ENCODE measurements at regions not wholly inside any gene's neighbourhood (a gene's known extent, or its start where the extent isn't known, plus 50 kb on each side); places are given as distances from the start of the nearest gene placed in this dataset.
A peak's percentile ranks its signal among the peaks of the same experiment; 100 is the strongest.

DNA sequence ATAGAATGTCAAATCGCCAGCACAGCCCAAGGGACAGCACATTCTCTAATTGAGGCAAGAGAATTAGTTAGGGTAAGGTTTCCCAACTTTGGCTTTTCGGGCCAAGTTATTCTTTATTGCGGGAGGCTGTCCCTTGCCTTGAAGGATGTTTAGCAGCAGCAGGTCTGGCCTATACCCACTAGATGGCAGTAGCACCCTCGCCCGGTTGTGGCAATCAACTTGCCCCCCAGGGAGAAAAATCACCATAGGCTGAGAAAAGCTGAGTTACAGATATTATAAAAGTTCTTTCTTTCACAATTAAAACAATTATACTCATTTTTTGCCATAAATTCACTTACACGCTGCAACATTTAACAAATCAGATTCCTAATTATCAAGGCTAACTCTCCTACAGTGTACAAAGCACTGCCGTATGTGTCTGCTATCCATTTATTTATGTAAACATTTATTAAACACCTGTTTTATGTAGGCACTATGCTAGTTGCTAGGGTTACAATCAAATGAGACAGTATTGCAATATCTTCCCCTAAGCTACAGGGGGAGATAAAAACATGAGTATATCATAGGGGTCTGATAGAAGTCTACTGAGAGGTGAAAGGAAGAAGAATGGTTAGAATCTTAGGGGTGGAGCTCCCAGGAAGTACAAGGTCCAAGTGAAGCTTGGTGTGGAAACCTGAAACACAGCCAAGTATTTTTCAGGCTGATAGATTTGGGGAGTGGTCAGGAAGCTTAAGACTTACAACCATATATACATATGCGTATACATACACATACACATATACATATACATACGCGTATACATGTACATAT, 452.3 kb downstream of the RAB38 start:
- no CpG with 5 or more reads among the region's 10 CpGs for WGBS (ENCODE audit: extremely low coverage, insufficient read length, low lambda C conversion rate)
- no peaks in the 10 kb centered on the region for H3K23me2 ChIP-seq (ENCODE audit: insufficient read length, low read depth, low read length, poor library complexity, severe bottlenecking)
- no peak overlapping the region for H3K9ac ChIP-seq (ENCODE audit: extremely low read depth, insufficient read length, low read length)
- H2BK20ac ChIP-seq (ENCODE audit: low read depth, low read length, poor library complexity, severe bottlenecking), result no peak overlapping the region
- H3K4me1 ChIP-seq (ENCODE audit: insufficient read depth, low read length), result no peaks in the 10 kb centered on the region
- no peak overlapping the region for H2BK5ac ChIP-seq (ENCODE audit: insufficient read length, low read length)
- no peak overlapping the region for H2AFZ ChIP-seq (ENCODE audit: low read length)
- no peaks in the 10 kb centered on the region for H3K27me3 Mint-ChIP-seq (ENCODE audit: low read depth)
- H2BK15ac ChIP-seq (ENCODE audit: low read depth, low read length), result no peak overlapping the region
- peaks cover 7 to 13% of the 10 kb centered on the region in 2 experiments; a peak in 3 of 4 replicates for H3K4me1 Mint-ChIP-seq
- no peak overlapping the region for H3T11ph ChIP-seq (ENCODE audit: low read length)
- peak; percentile 56 for DNase-seq
- no peak overlapping the region for H3K27ac ChIP-seq (ENCODE audit: insufficient read length, low read depth, low read length)
- no peak overlapping the region for H3K56ac ChIP-seq (ENCODE audit: insufficient read length, low read depth, low read length)
- no peak overlapping the region for H3K4me2 ChIP-seq (ENCODE audit: insufficient read depth, insufficient read length, low read length)
- H3K18ac ChIP-seq (ENCODE audit: insufficient read length, low read depth, low read length), result no peak overlapping the region
- TF ChIP-seq, protein P1, sequence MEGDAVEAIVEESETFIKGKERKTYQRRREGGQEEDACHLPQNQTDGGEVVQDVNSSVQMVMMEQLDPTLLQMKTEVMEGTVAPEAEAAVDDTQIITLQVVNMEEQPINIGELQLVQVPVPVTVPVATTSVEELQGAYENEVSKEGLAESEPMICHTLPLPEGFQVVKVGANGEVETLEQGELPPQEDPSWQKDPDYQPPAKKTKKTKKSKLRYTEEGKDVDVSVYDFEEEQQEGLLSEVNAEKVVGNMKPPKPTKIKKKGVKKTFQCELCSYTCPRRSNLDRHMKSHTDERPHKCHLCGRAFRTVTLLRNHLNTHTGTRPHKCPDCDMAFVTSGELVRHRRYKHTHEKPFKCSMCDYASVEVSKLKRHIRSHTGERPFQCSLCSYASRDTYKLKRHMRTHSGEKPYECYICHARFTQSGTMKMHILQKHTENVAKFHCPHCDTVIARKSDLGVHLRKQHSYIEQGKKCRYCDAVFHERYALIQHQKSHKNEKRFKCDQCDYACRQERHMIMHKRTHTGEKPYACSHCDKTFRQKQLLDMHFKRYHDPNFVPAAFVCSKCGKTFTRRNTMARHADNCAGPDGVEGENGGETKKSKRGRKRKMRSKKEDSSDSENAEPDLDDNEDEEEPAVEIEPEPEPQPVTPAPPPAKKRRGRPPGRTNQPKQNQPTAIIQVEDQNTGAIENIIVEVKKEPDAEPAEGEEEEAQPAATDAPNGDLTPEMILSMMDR (conservative IDR thresholded peaks at IDR 0.05), result peak; percentile 87
- H2AK5ac ChIP-seq (ENCODE audit: insufficient read length, low read length), result no peak overlapping the region
- H3K4me3 Mint-ChIP-seq, result no peak overlapping the region
- H3K23ac ChIP-seq (ENCODE audit: insufficient read length, low read depth, low read length), result no peak overlapping the region
- H4K5ac ChIP-seq (ENCODE audit: insufficient read length, low read depth, low read length), result no peak overlapping the region
- H3K9me3 ChIP-seq (ENCODE audit: control insufficient read depth, low read depth, low read length), result no peaks in the 10 kb centered on the region
- no peak overlapping the region for H2BK12ac ChIP-seq (ENCODE audit: insufficient read length, low read depth, low read length)
- no peaks in the 10 kb centered on the region for H3K27me3 ChIP-seq (ENCODE audit: insufficient read depth, low read length)
- H3K36me3 Mint-ChIP-seq (ENCODE audit: insufficient read depth in 1 of 3, low read depth in 3 of 3), result no peaks in the 10 kb centered on the region
- H3K79me1 ChIP-seq (ENCODE audit: insufficient read depth, low read depth, low read length, poor library complexity, severe bottlenecking), result no peaks in the 10 kb centered on the region
- H3K14ac ChIP-seq (ENCODE audit: insufficient read depth, low read length), result no peak overlapping the region
- H3K9me3 Mint-ChIP-seq, result no peaks in the 10 kb centered on the region
- H4K91ac ChIP-seq (ENCODE audit: insufficient read length, low read depth, low read length), result no peak overlapping the region
- no peaks in the 10 kb centered on the region for H3K79me2 ChIP-seq (ENCODE audit: insufficient read depth, low read length)
- H3K27ac Mint-ChIP-seq, result no peak overlapping the region
- no peaks in the 10 kb centered on the region for H4K20me1 ChIP-seq (ENCODE audit: control insufficient read depth, insufficient read depth, insufficient read length)
- H2BK120ac ChIP-seq (ENCODE audit: low read depth, low read length, poor library complexity, severe bottlenecking), result no peak overlapping the region
- H3K4ac ChIP-seq (ENCODE audit: low read depth, low read length), result no peak overlapping the region
- H4K8ac ChIP-seq (replicated peaks; ENCODE audit: insufficient read length, low read depth, low read length), result no peak overlapping the region

All from H9 (cell line).